SKM-1 (cell line): ENCODE measurements at regions not wholly inside any gene's neighbourhood (a gene's known extent, or its start where the extent isn't known, plus 50 kb on each side); places are given as distances from the start of the nearest gene placed in this dataset.
A peak's percentile ranks its signal among the peaks of the same experiment; 100 is the strongest.

Experiments used
- DNase-seq: peaks from one replicate; lab custom pipeline; 2025; ENCODE audit not compliant: unreplicated experiment; lab: John Stamatoyannopoulos, UW

- no peak for DNase-seq
Observed at GRCh38 chr5:135236228-135236907, 162.7 kb downstream of the MACROH2A1 start.

GRCh38 chr5:135235551-135236227 is 163.3 kb downstream of the MACROH2A1 start:
- DNase-seq, result no peak

- no peak for DNase-seq
Observed at GRCh38 chr5:135234666-135235401, 164.2 kb downstream of the MACROH2A1 start.

GRCh38 chr5:135234242-135234641 is 164.8 kb downstream of the MACROH2A1 start:
- no peak for DNase-seq

GRCh38 chr5:135233477-135233876 is 165.6 kb downstream of the MACROH2A1 start:
- no peak for DNase-seq

- DNase-seq, result no peak
Observed at GRCh38 chr5:135232958-135233357, 166.1 kb downstream of the MACROH2A1 start.

- no peak for DNase-seq
Observed at GRCh38 chr5:135231289-135231688, 167.7 kb downstream of the MACROH2A1 start.

- peak; percentile 67 for DNase-seq
Observed at GRCh38 chr5:135230251-135230925, 168.6 kb downstream of the MACROH2A1 start.

GRCh38 chr5:135229679-135230132 is 169.3 kb downstream of the MACROH2A1 start:
- no peak for DNase-seq

GRCh38 chr5:135229122-135229521 is 169.9 kb downstream of the MACROH2A1 start:
- no peak for DNase-seq

GRCh38 chr5:135228222-135228621 is 170.8 kb downstream of the MACROH2A1 start:
- DNase-seq, result no peak

- no peak for DNase-seq
Observed at GRCh38 chr5:135227064-135228022, 171.7 kb downstream of the MACROH2A1 start.

GRCh38 chr5:135225856-135226560 is 173.0 kb downstream of the MACROH2A1 start:
- no peak for DNase-seq

- peak; percentile 65 for DNase-seq
Observed at GRCh38 chr5:135223891-135224625, 175.0 kb downstream of the MACROH2A1 start.

GRCh38 chr5:135223404-135223803 is 175.6 kb downstream of the MACROH2A1 start:
- no peak for DNase-seq

- no peak for DNase-seq
Observed at GRCh38 chr5:135222771-135223170, 176.3 kb downstream of the MACROH2A1 start.

- DNase-seq, result no peak
Observed at GRCh38 chr5:135222171-135222681, 176.8 kb downstream of the MACROH2A1 start.

- DNase-seq, result no peak
Observed at GRCh38 chr5:135221696-135222095, 177.3 kb downstream of the MACROH2A1 start.

GRCh38 chr5:135221187-135221473 is 177.9 kb downstream of the MACROH2A1 start:
- no peak for DNase-seq
